ENCODE measurements at regions not wholly inside any gene's neighbourhood (a gene's known extent, or its start where the extent isn't known, plus 50 kb on each side); places are given as distances from the start of the nearest gene placed in this dataset.

DNA sequence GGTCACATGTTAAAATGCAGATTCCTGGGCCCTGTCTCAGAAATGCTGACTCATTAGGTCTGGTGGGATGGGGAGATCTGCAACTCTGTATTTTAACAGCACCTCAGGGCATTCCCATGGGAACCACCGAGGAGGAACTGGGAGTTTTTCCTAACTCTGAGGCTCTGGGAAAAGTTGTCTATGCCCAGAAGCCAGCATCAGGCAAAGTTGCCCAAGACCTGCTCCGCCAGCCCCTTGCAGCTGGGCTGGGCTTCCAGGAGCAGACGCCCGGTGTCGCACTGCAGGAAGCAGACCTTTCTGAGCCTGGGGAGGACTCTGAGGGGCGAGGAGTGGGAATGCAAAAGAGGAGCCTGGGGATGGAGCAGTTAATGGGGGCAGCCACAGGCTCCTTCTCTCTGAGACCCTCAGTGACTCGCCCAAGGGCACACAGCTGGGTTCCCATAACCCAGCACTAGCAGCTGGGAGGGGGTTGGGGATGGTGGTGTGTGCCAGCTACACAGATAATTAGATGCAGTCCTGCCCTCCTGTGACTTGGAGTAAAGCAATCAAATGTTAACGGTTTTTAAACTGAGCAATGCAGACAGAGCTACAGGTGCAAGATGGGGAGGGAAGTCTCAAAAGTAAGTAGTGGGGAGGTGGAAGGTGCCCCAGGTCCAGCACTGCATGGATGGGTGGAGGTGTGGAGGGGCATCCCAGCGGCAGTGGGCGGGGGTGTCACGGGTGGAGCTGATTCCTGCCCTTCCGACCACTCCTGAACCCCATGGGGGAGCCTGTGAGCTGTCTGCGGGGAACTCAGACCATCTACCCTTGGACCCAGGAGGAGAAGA lies 100.4 kb downstream of the LSM3 start:
- POLR2A ChIA-PET (ENCODE audit: low non-redundant PET): no interaction called here
- CTCF ChIA-PET: interaction anchor here (0.6 kb wide), 1 partner anchor 122 kb away, joined by 3 read pairs; no protein-coding TSS in a partner anchor
- TF ChIP-seq, protein P1, sequence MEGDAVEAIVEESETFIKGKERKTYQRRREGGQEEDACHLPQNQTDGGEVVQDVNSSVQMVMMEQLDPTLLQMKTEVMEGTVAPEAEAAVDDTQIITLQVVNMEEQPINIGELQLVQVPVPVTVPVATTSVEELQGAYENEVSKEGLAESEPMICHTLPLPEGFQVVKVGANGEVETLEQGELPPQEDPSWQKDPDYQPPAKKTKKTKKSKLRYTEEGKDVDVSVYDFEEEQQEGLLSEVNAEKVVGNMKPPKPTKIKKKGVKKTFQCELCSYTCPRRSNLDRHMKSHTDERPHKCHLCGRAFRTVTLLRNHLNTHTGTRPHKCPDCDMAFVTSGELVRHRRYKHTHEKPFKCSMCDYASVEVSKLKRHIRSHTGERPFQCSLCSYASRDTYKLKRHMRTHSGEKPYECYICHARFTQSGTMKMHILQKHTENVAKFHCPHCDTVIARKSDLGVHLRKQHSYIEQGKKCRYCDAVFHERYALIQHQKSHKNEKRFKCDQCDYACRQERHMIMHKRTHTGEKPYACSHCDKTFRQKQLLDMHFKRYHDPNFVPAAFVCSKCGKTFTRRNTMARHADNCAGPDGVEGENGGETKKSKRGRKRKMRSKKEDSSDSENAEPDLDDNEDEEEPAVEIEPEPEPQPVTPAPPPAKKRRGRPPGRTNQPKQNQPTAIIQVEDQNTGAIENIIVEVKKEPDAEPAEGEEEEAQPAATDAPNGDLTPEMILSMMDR (conservative IDR thresholded peaks at IDR 0.05; ENCODE audit: low read depth): no peak
- H3K27ac ChIP-seq: no peak overlapping the region
- no peak for DNase-seq (ENCODE audit: low spot score)

DNA sequence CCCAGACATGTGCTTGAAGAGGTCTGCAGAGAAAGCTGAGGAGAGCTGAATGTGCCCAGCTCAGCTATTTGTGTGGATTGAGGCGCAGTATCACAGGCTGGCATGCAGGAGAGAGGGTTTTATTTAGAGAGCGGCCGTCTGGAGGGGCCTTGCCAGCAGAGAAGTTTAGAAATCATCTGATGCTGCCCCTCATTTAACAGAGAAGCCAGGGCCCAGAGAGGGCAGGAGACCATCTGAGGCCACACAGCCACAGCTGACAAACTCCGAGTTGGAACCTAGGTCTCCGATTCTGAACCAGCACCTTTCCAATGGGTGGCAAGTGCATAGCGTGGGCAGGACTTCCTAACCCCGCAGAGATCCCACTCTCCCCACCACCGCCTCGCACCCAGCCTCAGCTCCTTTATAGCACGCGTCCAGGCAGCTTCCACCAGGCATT lies 101.0 kb downstream of the LSM3 start:
- CTCF ChIA-PET: no interaction called here
- POLR2A ChIA-PET (ENCODE audit: low non-redundant PET): no interaction called here
- DNase-seq (ENCODE audit: low spot score): no peak
- H3K27ac ChIP-seq: no peak overlapping the region
- TF ChIP-seq, protein P1 (conservative IDR thresholded peaks at IDR 0.05; ENCODE audit: low read depth): no peak

DNA sequence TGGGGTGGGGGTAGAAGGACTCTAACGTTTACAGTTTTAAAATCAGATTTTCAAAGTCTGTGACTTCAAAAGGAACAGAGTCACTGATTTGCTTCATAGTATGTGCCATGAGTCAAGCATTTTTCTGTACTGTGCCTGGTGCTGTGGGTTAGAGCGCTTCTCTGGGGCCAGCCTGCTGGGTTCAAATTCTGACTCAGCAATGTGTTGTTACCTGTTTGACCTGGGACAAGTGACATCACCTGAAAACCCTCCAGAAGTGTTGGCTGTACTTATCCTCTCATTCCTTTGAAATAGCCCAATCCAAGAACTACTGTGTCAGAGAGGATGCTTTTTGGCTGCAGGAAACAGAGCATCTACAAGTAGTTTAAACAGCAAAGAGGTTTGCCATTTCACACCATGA lies 101.7 kb downstream of the LSM3 start:
- TF ChIP-seq, protein P1 (conservative IDR thresholded peaks at IDR 0.05; ENCODE audit: low read depth): no peak
- DNase-seq (ENCODE audit: low spot score): no peak
- H3K27ac ChIP-seq: no peak overlapping the region
- ChIA-PET CTCF (no interaction called here), POLR2A (ENCODE audit: low non-redundant PET) (no interaction called here)

DNA sequence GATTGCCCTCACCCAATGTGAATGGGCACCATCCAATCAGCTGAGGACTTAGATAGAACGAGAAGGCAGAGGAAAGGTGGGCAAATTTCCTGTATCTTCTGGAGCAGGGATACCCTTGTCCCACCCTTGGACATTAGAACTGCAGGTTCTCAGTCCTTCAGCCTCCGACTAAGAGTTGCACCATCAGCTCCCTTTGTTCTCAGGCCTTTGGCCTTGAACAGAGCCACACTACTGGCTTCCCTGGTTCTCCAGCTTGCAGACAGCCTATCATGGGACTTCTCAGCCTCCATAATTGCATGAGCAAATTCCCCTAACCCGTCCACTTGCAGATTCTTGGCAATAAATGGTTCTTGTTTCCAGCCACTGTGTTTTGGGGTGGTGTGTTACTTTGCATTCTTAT lies 102.4 kb downstream of the LSM3 start:
- ChIA-PET CTCF (no interaction called here), POLR2A (ENCODE audit: low non-redundant PET) (no interaction called here)
- DNase-seq (ENCODE audit: low spot score): no peak
- TF ChIP-seq, protein P1 (conservative IDR thresholded peaks at IDR 0.05; ENCODE audit: low read depth): no peak
- no peak overlapping the region for H3K27ac ChIP-seq

DNA sequence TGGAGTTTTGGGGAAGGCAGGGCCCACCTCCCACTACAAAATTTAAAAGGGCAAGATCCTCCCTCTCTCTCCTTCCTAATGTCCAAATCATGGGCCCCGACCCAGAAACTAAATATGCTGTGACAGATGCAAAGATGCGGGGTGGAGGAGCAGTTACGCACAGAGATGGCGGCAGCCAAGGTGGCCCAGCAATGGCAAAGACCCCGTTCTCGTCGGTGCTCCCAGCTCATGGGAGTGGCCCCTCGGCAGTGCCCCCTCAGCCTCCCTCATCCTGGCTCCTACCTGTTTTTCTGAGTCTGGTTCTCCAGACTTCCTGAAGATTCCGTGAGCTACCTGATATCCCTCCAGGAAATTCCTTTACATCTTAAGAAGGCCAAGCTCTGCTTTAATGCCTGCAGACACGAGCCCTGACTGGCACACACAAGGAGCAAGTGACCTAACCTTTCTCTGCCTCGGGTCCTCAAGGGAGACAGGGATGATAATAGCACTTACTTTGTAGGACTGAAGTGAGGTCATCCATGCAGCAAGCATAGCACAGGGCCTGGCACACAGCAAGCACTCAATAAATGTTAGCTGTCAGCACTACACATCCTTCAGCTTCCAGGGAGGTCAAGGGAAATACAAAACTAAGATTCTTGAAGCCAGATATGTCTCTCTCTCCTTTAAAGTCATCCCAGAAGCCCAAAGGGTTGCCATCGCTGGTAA lies 103.5 kb downstream of the LSM3 start:
- no peak overlapping the region for H3K27ac ChIP-seq
- TF ChIP-seq, protein P1 (conservative IDR thresholded peaks at IDR 0.05; ENCODE audit: low read depth): no peak
- POLR2A ChIA-PET (ENCODE audit: low non-redundant PET): no interaction called here
- CTCF ChIA-PET: no interaction called here
- DNase-seq (ENCODE audit: low spot score): no peak

DNA sequence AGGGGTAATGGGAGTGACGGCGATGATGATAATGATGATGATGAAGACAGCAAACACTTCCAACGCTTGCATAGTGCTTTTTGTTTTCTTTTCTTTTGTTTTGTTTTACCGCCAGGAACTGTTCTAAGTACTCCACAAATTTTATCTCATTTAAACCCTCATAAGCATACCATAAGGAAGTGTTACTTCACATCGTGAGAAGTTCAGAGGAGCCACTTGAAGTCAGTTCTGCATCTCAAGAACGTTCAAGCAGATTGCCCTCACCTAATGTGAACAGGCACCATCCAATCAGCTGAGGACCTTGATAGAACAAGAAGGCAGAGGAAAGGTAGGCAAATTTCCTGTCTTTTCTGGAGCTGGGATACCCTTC lies 104.1 kb downstream of the LSM3 start:
- H3K27ac ChIP-seq: no peak overlapping the region
- TF ChIP-seq, protein P1 (conservative IDR thresholded peaks at IDR 0.05; ENCODE audit: low read depth): no peak
- ChIA-PET CTCF (no interaction called here), POLR2A (ENCODE audit: low non-redundant PET) (no interaction called here)
- DNase-seq (ENCODE audit: low spot score): no peak

Measured in RWPE1 (cell line).